ENCODE measurements at regions not wholly inside any gene's neighbourhood (a gene's known extent, or its start where the extent isn't known, plus 50 kb on each side); places are given as distances from the start of the nearest gene placed in this dataset.

DNA sequence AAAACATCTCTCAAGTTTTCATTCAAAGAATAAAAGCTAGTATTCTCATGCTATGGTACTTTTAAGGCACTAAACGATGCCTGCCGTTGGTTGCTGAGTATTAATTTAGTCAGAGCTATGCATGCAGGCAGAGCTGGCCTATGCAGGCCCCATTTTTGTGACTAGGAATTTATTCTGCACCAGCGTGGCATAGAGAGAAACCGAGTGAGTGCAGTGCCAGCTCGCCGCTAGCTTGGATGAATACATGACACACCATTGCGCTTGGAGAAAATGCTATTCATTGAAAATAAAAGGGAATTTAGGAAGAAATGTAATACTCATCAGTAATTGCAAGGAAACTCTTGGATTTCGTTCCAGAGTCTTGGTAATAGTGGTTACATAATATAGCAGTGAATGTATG, 231.6 kb upstream of the RBFOX1 start:
- TF ChIP-seq SIN3A (IDR thresholded peaks at IDR 0.05; ENCODE audit: low read depth), result no peak
- no peak for TF ChIP-seq POLR2A (IDR thresholded peaks at IDR 0.05; ENCODE audit: borderline replicate concordance, extremely low read depth, insufficient read depth, insufficient read length)
- TF ChIP-seq, protein P1, sequence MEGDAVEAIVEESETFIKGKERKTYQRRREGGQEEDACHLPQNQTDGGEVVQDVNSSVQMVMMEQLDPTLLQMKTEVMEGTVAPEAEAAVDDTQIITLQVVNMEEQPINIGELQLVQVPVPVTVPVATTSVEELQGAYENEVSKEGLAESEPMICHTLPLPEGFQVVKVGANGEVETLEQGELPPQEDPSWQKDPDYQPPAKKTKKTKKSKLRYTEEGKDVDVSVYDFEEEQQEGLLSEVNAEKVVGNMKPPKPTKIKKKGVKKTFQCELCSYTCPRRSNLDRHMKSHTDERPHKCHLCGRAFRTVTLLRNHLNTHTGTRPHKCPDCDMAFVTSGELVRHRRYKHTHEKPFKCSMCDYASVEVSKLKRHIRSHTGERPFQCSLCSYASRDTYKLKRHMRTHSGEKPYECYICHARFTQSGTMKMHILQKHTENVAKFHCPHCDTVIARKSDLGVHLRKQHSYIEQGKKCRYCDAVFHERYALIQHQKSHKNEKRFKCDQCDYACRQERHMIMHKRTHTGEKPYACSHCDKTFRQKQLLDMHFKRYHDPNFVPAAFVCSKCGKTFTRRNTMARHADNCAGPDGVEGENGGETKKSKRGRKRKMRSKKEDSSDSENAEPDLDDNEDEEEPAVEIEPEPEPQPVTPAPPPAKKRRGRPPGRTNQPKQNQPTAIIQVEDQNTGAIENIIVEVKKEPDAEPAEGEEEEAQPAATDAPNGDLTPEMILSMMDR (IDR thresholded peaks at IDR 0.05 in 2 of 3, conservative IDR thresholded peaks at IDR 0.05 in 1 of 3; ENCODE audit: borderline replicate concordance in 1 of 3, insufficient read depth in 1 of 3, low read depth in 2 of 3, low read length in 2 of 3), result no peak
